A549 (cell line): ENCODE measurements at regions not wholly inside any gene's neighbourhood (a gene's known extent, or its start where the extent isn't known, plus 50 kb on each side); places are given as distances from the start of the nearest gene placed in this dataset.

Experiments
- ATAC-seq, 2 experiments: fragments of 200-7000 bp in 1 of 2; fragments of >200 bp in 1 of 2; cut with Nextera tagmentation in 1 of 2; cut with Tn5 transposase in 1 of 2; 3 replicates each; pipeline versions ENCODE4 v1.8.0 to v1.9.1; 2018 to 2020; ENCODE audit warnings: mild to moderate bottlenecking in 1 of 2, moderate library complexity in 1 of 2
- CTCF ChIA-PET: fragments of 300-600 bp; sonication (Branson Sonifier 250); formaldehyde crosslinking; extraction: SDS; loops from one replicate; lab custom pipeline; 2021; ENCODE audit warnings: antibody characterized with exemption, inconsistent platforms; lab: Yijun Ruan, JAX
- POLR2A ChIA-PET: fragments of 350-600 bp; formaldehyde crosslinking; extraction: SDS; loops from one replicate; lab custom pipeline; 2021; ENCODE audit warnings: antibody characterized with exemption, inconsistent platforms; lab: Yijun Ruan, JAX
- DNase-seq, 2 experiments: peaks; one replicate each; pipeline versions ENCODE4 v3.0.0 to v3.0.0-alpha.2; 2011 to 2016; ENCODE audit warnings: low read depth in 1 of 2, low spot score in 1 of 2
- FAIRE-seq: peaks from 2 replicates; lab custom pipeline; 2011; peaks lifted over from hg19 to GRCh38; lab: Jason Lieb, UNC
- H3K27ac ChIP-seq, 2 experiments: fragments of >200 bp; sonication (Bioruptor Twin); formaldehyde crosslinking; 3 replicates each; pipeline ENCODE4 v1.5.1; 2016 to 2017
- H3K4me1 ChIP-seq: fragments of >200 bp; sonication (Bioruptor Twin); formaldehyde crosslinking; 3 replicates; pipeline ENCODE4 v1.6.1; 2016
- H3K4me2 ChIP-seq: fragments of >200 bp; sonication (Bioruptor Twin); formaldehyde crosslinking; 3 replicates; pipeline ENCODE4 v1.6.1; 2016
- H3K4me3 ChIP-seq: fragments of >200 bp; sonication (Bioruptor Twin); formaldehyde crosslinking; 3 replicates; pipeline ENCODE4 v1.5.1; 2016
- H3K9me3 ChIP-seq: fragments of >200 bp; sonication (Bioruptor Twin); formaldehyde crosslinking; 3 replicates; pipeline ENCODE4 v1.6.1; 2016
- CEBPB ChIP-seq, 2 experiments: fragments of >200 bp in 1 of 2; sonication (Bioruptor Twin) in 1 of 2; formaldehyde crosslinking in 1 of 2; IDR thresholded peaks; 2 replicates each; pipeline ENCODE4 v1.6.1; 2012 to 2016
- CHD2 ChIP-seq: fragments of 150-350 bp; IDR thresholded peaks from 2 replicates; pipeline ENCODE4 v1.6.1; 2014; ENCODE audit warnings: low read length; ENCODE audit not compliant: partially characterized antibody
- CHD4 ChIP-seq: fragments of 200-600 bp; sonication (generic); IDR thresholded peaks from 2 replicates; pipeline ENCODE4 v1.6.1; 2016; ENCODE audit warnings: antibody characterized with exemption, mild to moderate bottlenecking, borderline replicate concordance
- CTCF ChIP-seq: fragments of >200 bp; sonication (Bioruptor Twin); formaldehyde crosslinking; IDR thresholded peaks from 3 replicates; pipeline ENCODE4 v1.5.1; 2016
- EHF ChIP-seq: fragments of 250-450 bp; sonication (Bioruptor Pico); IDR thresholded peaks from 2 replicates; pipeline ENCODE4 v1.5.0; 2020; ENCODE audit warnings: mild to moderate bottlenecking
- EP300 ChIP-seq, 2 experiments: fragments of >200 bp; sonication (Bioruptor Twin); formaldehyde crosslinking; IDR thresholded peaks; 2 replicates in 1 of 2; 3 replicates in 1 of 2; pipeline ENCODE4 v1.6.1; 2016 to 2017
- ESRRA ChIP-seq: fragments of 150-350 bp; IDR thresholded peaks from 2 replicates; pipeline ENCODE4 v1.6.1; 2014; ENCODE audit warnings: mild to moderate bottlenecking, low read length, borderline replicate concordance
- FOSL2 ChIP-seq, 2 experiments: fragments of 450-650 bp in 1 of 2; fragments of >200 bp in 1 of 2; sonication (Bioruptor Twin) in 1 of 2; formaldehyde crosslinking; IDR thresholded peaks; 2 replicates each; pipeline versions ENCODE4 v1.5.0 to v1.6.1; 2016 to 2020; ENCODE audit warnings: mild to moderate bottlenecking in 1 of 2, moderate library complexity in 1 of 2
- FOXS1 ChIP-seq: fragments of 250-450 bp; sonication (Bioruptor Pico); IDR thresholded peaks from 2 replicates; pipeline ENCODE4 v1.5.0; 2020; ENCODE audit warnings: mild to moderate bottlenecking, moderate library complexity
- HDAC2 ChIP-seq: fragments of 200-600 bp; sonication (generic); IDR thresholded peaks from 2 replicates; pipeline ENCODE4 v1.6.1; 2016
- HEYL ChIP-seq: fragments of 250-450 bp; sonication (Bioruptor Pico); IDR thresholded peaks from 2 replicates; pipeline ENCODE4 v1.8.0; 2021; ENCODE audit warnings: mild to moderate bottlenecking, moderate library complexity
- HOXA7 ChIP-seq: fragments of 250-450 bp; sonication (Bioruptor Pico); IDR thresholded peaks from 2 replicates; pipeline ENCODE4 v1.5.0; 2020; ENCODE audit warnings: mild to moderate bottlenecking, moderate library complexity
- HOXB13 ChIP-seq: fragments of 250-450 bp; sonication (Bioruptor Pico); IDR thresholded peaks from 2 replicates; pipeline ENCODE4 v1.5.0; 2020; ENCODE audit warnings: low read depth, mild to moderate bottlenecking, moderate library complexity
- HOXB5 ChIP-seq: fragments of 250-450 bp; sonication (Bioruptor Pico); IDR thresholded peaks from 2 replicates; pipeline ENCODE4 v1.5.0; 2020; ENCODE audit warnings: mild to moderate bottlenecking, moderate library complexity
- JUN ChIP-seq, 2 experiments: fragments of >200 bp; sonication (Bioruptor Twin); formaldehyde crosslinking; IDR thresholded peaks; 2 replicates in 1 of 2; 3 replicates in 1 of 2; pipeline ENCODE4 v1.6.1; 2016 to 2017
- KDM5A ChIP-seq: fragments of 200-600 bp; sonication (generic); IDR thresholded peaks from 2 replicates; pipeline ENCODE4 v1.6.1; 2016; ENCODE audit warnings: antibody characterized with exemption, mild to moderate bottlenecking
- MAFK ChIP-seq: fragments of 450-650 bp; IDR thresholded peaks from 2 replicates; pipeline ENCODE4 v1.6.1; 2014; ENCODE audit not compliant: partially characterized antibody
- NFE2L2 ChIP-seq: fragments of 150-350 bp; conservative IDR thresholded peaks from 2 replicates; pipeline ENCODE4 v1.6.1; 2014; ENCODE audit warnings: low read length
- NPAS2 ChIP-seq: fragments of 250-450 bp; sonication (Bioruptor Pico); IDR thresholded peaks from 2 replicates; pipeline ENCODE4 v1.8.0; 2022; ENCODE audit warnings: mild to moderate bottlenecking, moderate library complexity, borderline replicate concordance
- PHF8 ChIP-seq: fragments of 200-600 bp; sonication (generic); IDR thresholded peaks from 2 replicates; pipeline ENCODE4 v1.6.1; 2016; ENCODE audit warnings: low read depth, mild to moderate bottlenecking, antibody characterized with exemption, moderate library complexity, borderline replicate concordance
- POLR2AphosphoS2 ChIP-seq: conservative IDR thresholded peaks from 2 replicates; pipeline ENCODE4 v1.6.1; 2012; ENCODE audit warnings: low read length, improper control_type of control experiment, inconsistent platforms
- RARB ChIP-seq: fragments of 250-450 bp; sonication (Bioruptor Pico); IDR thresholded peaks from 2 replicates; pipeline ENCODE4 v1.8.0; 2021; ENCODE audit warnings: mild to moderate bottlenecking, moderate library complexity
- RCOR1 ChIP-seq: fragments of 150-350 bp; IDR thresholded peaks from 2 replicates; pipeline ENCODE4 v1.6.1; 2014; ENCODE audit warnings: antibody characterized with exemption, low read length, low read depth
- RFX5 ChIP-seq: fragments of 450-650 bp; IDR thresholded peaks from 2 replicates; pipeline ENCODE4 v1.7.1; 2014; ENCODE audit warnings: antibody characterized with exemption, mild to moderate bottlenecking, moderate library complexity
- RNF2 ChIP-seq: fragments of 200-600 bp; sonication (generic); IDR thresholded peaks from 2 replicates; pipeline ENCODE4 v1.6.1; 2016; ENCODE audit warnings: low read depth, mild to moderate bottlenecking, antibody characterized with exemption, moderate library complexity, borderline replicate concordance
- SMC3 ChIP-seq: fragments of >200 bp; sonication (Bioruptor Twin); formaldehyde crosslinking; IDR thresholded peaks from 3 replicates; pipeline ENCODE4 v1.6.1; 2018; ENCODE audit warnings: inconsistent platforms
- SREBF2 ChIP-seq: fragments of 450-650 bp; IDR thresholded peaks from 2 replicates; pipeline ENCODE4 v1.6.1; 2014; ENCODE audit warnings: mild to moderate bottlenecking, moderate library complexity
- ZSCAN20 ChIP-seq: fragments of 250-450 bp; sonication (Bioruptor Pico); IDR thresholded peaks from 2 replicates; pipeline ENCODE4 v1.8.0; 2022; ENCODE audit warnings: mild to moderate bottlenecking, moderate library complexity
- WGBS: methylation state at CpG from one replicate; pipeline ENCODE4 v1.1.6; 2017; ENCODE audit errors: missing lambda C conversion rate; 5-methylcytosine and 5-hydroxymethylcytosine counted together
- TF ChIP-seq, protein P1 (sequence below): IDR thresholded peaks from 2 replicates; pipeline ENCODE4 v1.6.1; 2012
- TF ChIP-seq, protein P2 (sequence below): fragments of >200 bp; sonication (Bioruptor Twin); formaldehyde crosslinking; IDR thresholded peaks from 3 replicates; pipeline ENCODE4 v1.6.1; 2016
- TF ChIP-seq, protein P3 (sequence below): fragments of 150-350 bp; IDR thresholded peaks from 2 replicates; pipeline ENCODE4 v1.6.1; 2014; ENCODE audit warnings: low read depth, mild to moderate bottlenecking, low read length

DNA sequence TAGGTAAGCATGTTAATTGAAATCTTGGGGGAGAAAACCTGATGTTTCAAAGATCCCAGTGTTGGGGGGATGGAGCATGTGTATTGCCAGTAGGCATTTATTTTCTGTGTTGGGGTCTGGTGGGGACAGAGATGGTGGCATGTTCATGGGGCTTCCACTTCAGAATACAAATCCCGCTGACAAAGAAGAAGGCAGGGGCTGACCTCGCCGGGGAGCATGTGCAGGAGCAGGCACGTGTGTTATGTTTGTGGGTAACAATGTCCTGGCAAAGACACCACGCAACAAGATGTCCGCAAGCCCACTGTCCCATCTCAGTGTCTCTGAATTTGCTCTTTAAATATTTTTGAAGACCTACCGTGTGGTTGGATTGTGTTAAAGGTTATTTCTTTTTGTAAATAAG is 164.5 kb downstream of the TEX29 start:
- TF ChIP-seq MAFK: no peak
- TF ChIP-seq CTCF: no peak
- no peak for TF ChIP-seq FOXS1 (CRISPR knock-in tag)
- TF ChIP-seq HEYL: no peak
- no peak for TF ChIP-seq HDAC2
- no peak for TF ChIP-seq RNF2
- TF ChIP-seq HOXA7: no peak
- TF ChIP-seq SREBF2: no peak
- no peak for TF ChIP-seq ZSCAN20
- TF ChIP-seq, protein P1, sequence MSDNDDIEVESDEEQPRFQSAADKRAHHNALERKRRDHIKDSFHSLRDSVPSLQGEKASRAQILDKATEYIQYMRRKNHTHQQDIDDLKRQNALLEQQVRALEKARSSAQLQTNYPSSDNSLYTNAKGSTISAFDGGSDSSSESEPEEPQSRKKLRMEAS: no peak
- TF ChIP-seq RFX5: no peak
- no peak for TF ChIP-seq FOSL2 (IDR thresholded peaks at IDR 0.05)
- TF ChIP-seq FOSL2 (CRISPR knock-in tag; IDR thresholded peaks at IDR 0.05): no peak
- TF ChIP-seq EHF (CRISPR knock-in tag): no peak
- TF ChIP-seq RARB (CRISPR knock-in tag): no peak
- no peak for TF ChIP-seq RCOR1
- TF ChIP-seq POLR2AphosphoS2: no peak
- TF ChIP-seq, protein P2, sequence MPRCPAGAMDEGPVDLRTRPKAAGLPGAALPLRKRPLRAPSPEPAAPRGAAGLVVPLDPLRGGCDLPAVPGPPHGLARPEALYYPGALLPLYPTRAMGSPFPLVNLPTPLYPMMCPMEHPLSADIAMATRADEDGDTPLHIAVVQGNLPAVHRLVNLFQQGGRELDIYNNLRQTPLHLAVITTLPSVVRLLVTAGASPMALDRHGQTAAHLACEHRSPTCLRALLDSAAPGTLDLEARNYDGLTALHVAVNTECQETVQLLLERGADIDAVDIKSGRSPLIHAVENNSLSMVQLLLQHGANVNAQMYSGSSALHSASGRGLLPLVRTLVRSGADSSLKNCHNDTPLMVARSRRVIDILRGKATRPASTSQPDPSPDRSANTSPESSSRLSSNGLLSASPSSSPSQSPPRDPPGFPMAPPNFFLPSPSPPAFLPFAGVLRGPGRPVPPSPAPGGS: no peak
- TF ChIP-seq, all 56 proteins: peak for 0
- POLR2A ChIA-PET: no interaction called here
- Histone ChIP-seq H3K4me3 (no peak overlapping the region), H3K9me3 (peaks cover 3% of the 10 kb centered on the region; the same call in 1 of the 3 replicates), H3K27ac (no peak overlapping the region), H3K4me2 (no peak overlapping the region), H3K4me1 (no peaks in the 10 kb centered on the region)
- ATAC-seq (no peak), FAIRE-seq (no peak), DNase-seq (no peak)
- CTCF ChIA-PET: no interaction called here
- WGBS: 42% methylated on average over 7 of the region's 7 CpGs

- Histone ChIP-seq H3K4me2 (no peak overlapping the region), H3K9me3 (peaks cover 3% of the 10 kb centered on the region; the same call in 1 of the 3 replicates), H3K4me1 (no peaks in the 10 kb centered on the region), H3K4me3 (no peak overlapping the region), H3K27ac (no peak overlapping the region)
- no peak for TF ChIP-seq CHD2
- TF ChIP-seq HEYL: no peak
- TF ChIP-seq HOXB5: no peak
- no peak for TF ChIP-seq EP300 (IDR thresholded peaks at IDR 0.05)
- TF ChIP-seq, protein P3, sequence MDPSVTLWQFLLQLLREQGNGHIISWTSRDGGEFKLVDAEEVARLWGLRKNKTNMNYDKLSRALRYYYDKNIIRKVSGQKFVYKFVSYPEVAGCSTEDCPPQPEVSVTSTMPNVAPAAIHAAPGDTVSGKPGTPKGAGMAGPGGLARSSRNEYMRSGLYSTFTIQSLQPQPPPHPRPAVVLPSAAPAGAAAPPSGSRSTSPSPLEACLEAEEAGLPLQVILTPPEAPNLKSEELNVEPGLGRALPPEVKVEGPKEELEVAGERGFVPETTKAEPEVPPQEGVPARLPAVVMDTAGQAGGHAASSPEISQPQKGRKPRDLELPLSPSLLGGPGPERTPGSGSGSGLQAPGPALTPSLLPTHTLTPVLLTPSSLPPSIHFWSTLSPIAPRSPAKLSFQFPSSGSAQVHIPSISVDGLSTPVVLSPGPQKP: no peak
- no peak for TF ChIP-seq MAFK
- TF ChIP-seq NFE2L2: no peak
- no peak for TF ChIP-seq CEBPB (IDR thresholded peaks at IDR 0.05)
- no peak for TF ChIP-seq SMC3
- TF ChIP-seq JUN (IDR thresholded peaks at IDR 0.05): no peak
- no peak for TF ChIP-seq NPAS2 (CRISPR knock-in tag)
- no peak for TF ChIP-seq KDM5A
- no peak for TF ChIP-seq POLR2AphosphoS2
- TF ChIP-seq HOXB13 (CRISPR knock-in tag): no peak
- TF ChIP-seq CHD4: no peak
- no peak for TF ChIP-seq ESRRA
- no peak for TF ChIP-seq HOXA7
- TF ChIP-seq FOXS1 (CRISPR knock-in tag): no peak
- TF ChIP-seq PHF8: no peak
- ChIA-PET CTCF (interaction anchor here (1.2 to 1.7 kb wide), 2 partner anchors 11 to 957 kb away, joined by 3 to 8 read pairs; no protein-coding TSS in a partner anchor), POLR2A (no interaction called here)
- 32% methylated on average over 18 of the region's 20 CpGs for whole genome bisulfite sequencing
- FAIRE-seq: no peak
- ATAC-seq: no peak
- DNase-seq: no peak
Measured at GRCh38 chr13:111485491-111486250, 165.2 kb downstream of the TEX29 start.
